ENCODE measurements at regions not wholly inside any gene's neighbourhood (a gene's known extent, or its start where the extent isn't known, plus 50 kb on each side); places are given as distances from the start of the nearest gene placed in this dataset.
"Not testable (repeated sequence)": the region's sequence is repeated elsewhere in the genome, so short reads cannot be mapped to it uniquely, and the experiment has no call there.

DNA sequence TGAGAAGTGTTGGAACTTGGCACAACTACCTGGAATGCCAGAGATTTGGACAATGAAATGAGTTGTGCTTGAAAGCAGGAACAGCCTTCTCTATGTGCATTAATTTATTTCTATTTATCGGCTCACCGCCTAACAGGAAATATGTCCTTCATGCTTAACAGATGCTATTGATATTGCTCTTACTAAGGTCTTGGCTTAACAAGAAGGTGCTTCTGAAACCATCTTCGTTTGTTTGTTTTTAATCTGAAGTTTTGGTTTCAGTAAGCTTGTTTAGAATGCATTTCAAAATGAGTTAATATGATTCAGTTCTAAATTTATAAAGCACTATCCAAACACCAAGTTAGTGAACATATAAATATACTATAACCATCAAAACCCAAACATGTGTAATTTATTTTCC lies 898.3 kb upstream of the B3GALT2 start:
- DNase-seq = no peak

DNA sequence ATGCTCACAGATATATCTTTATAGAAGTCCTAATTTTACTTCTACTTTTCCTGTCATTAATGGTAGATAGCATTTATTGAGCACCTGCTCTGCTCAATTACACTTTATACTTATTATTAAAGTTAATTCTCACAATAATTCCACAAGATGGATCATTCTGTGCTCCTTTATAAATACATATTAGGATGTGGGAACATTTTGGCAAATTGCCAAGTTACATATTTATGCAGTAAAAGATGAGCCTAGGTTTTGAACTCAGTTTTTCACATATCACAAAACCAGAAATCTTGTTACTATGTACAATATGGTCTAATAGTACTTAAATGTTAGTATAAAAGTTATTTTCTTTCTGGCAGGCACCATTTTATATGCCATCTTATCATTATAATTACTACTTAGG lies 895.0 kb upstream of the B3GALT2 start:
- no peak for DNase-seq

DNA sequence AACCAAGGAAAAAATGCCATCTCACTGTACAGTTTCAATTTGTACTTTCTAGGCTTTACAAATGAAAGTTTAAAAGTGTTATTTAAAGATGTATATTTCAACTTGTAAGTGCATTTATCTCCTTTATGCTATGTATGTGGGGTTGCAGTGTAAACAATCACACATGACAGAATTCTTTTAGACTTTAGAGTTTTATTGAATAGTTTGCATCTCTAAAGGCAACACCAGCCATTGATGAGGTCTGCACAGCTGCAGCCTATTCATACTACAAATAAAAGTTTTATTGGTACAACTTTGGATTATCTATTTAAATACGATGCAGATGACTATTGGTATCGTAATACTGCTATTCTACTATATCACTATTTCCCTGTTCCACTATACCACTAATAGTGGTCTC lies 894.4 kb upstream of the B3GALT2 start:
- DNase-seq = no peak

- no peak for DNase-seq
Measured at GRCh38 chr1:194078765-194079164, 892.4 kb upstream of the B3GALT2 start.

DNA sequence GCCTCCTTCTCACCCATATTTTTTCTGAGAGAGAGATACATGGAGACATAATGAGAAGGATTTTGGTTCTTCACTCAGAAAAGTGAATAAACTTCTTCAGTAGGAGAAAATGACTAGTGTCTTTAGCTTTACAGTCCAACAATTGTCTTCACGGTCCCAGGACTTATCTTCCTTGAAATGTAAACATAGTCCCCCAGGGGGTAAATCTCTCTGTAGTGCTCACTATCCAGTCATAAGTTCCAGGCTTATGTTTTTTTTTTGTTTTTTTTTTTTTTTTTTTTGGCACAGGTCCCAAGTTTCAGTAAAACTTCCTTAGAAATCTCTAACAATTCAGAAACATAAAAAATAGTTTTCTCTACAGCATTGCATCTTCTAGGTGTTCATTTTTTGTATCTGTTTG lies 890.2 kb upstream of the B3GALT2 start:
- DNase-seq = no peak

GRCh38 chr1:194073833-194074232 lies 887.4 kb upstream of the B3GALT2 start:
- no peak for DNase-seq

GRCh38 chr1:194071205-194071604 lies 884.8 kb upstream of the B3GALT2 start:
- no peak for DNase-seq

GRCh38 chr1:194069831-194070218 lies 883.4 kb upstream of the B3GALT2 start:
- DNase-seq = no peak

DNA sequence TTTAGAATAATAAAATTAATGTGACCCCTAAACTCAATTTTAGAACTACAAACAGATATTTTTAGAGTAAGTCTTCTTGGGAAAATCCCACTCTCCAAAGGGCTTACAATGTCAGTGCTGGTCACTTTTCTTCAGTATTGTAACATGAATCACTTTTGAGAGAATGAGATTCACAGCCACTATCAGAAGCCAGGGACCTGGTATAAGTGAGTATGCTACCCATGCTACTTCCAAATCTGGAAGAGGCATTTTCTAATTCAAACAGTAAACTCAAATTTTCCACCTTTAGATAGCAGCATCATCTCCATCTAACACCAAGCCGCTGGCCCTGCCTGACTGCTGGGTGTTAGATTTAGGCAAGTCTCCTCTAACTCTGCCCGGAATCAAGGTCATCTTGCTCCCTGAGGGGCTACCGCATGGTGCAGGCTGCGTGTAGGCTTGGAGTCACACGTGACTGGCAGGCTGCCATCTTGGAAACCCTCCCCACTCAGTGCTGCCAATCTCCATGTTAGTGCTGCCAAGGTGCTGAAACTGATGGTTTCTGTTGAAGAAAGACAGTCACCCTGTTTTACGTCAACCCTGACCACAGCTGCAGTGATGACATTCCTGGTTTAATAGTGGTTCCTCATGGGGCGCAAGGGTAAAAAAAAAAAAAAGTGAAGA lies 882.9 kb upstream of the B3GALT2 start:
- DNase-seq = no peak

GRCh38 chr1:194068446-194069167 lies 882.2 kb upstream of the B3GALT2 start:
- DNase-seq = no peak

GRCh38 chr1:194067772-194068171 lies 881.4 kb upstream of the B3GALT2 start:
- DNase-seq = no peak

DNA sequence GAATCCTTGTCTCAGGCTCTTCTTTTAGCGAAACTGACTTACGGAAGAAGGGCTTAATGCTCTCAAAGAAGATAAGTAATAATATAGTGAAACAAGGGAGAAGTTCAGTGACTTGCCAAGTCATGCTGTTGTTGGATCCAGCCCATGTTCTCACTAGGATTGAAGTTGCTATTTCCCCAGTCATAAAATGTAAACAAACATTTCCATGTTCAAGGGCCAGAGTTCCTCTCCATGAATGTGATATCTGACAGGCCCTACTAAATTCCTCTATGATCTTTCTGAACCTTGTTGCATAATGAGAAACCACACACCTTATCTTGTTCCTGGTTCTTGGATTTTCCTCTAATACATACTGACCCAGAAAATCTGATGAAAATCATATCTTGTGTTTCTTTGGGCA lies 876.5 kb upstream of the B3GALT2 start:
- no peak for DNase-seq

DNA sequence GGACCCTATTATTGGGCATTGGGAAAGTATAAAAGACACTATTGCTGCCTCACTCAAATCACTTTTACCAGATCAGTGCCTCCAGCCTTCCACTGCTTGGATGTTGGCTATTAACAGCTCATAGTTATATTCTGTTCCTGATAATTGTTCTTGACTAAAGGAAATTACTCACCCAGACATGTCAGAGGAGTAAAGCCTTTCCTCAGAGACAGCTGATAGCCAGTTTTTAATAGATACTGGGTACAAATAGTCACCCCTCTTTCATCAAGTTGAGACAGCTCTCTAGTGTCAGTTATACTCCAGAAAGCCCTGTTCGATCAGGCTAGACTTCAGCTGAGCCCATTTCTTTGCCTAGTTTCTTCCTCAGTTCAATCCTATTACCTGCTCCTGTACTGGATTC lies 876.1 kb upstream of the B3GALT2 start:
- no peak for DNase-seq

GRCh38 chr1:194060481-194060880 lies 874.1 kb upstream of the B3GALT2 start:
- no peak for DNase-seq

GRCh38 chr1:194058268-194058667 lies 871.9 kb upstream of the B3GALT2 start:
- DNase-seq = not testable (repeated sequence)

DNA sequence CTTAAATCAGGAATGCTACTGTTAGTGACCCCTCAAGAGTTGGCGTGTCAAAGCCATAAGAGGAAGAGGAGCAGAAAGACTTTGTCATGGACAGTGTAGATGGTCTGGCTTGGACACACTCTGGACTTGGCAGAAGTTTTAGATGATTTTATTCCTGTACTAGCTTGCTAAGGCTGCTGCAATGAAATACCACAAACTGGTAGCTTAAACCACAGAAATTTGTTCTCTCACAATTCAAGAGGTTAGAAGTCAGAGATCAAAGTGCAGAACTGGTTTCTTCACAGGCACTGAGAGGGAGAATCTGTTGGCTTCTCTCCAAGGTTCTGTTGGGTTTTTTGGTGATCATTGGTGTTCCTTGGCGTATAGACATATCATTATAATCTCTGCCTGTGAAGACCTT lies 869.8 kb upstream of the B3GALT2 start:
- DNase-seq = no peak

DNA sequence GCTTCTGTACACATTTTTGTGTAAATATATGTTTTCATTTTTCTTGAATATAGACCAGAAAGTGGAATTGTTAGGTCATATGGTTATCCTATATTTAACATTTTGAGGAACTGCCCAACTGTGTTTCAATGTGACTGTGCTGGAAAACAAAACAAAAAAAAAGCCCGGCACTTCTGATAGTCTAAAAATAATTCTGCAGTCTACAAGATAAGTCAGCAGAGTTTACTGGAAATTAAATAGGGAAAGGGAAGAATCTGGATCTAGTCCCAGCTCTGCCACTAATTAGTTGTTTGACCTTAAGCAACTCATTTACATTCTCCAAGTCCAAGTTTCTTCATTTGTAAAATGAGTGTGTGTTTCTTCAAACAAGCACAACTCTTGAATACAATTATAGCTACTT lies 869.1 kb upstream of the B3GALT2 start:
- no peak for DNase-seq

- no peak for DNase-seq
Measured at GRCh38 chr1:194052514-194053338, 866.3 kb upstream of the B3GALT2 start.

DNA sequence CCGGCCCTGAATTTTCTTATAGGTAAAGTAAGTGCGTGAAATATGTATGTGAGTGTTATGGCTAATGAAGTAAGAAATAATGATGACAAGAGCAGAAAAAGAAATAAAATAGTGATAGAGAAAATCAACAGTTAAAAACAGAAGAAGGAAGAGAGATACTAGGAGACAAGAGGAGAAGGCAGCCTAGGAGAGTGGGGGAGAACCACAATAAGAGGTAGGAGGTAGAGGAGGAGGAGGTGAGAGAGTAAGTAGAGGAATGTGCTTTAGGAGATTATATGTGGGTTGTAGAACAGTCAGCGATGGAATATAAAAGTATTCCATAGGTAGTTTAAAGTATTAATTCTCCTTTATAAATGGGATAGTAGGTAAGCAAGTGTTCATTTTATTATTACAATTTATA lies 861.5 kb upstream of the B3GALT2 start:
- DNase-seq = no peak

DNA sequence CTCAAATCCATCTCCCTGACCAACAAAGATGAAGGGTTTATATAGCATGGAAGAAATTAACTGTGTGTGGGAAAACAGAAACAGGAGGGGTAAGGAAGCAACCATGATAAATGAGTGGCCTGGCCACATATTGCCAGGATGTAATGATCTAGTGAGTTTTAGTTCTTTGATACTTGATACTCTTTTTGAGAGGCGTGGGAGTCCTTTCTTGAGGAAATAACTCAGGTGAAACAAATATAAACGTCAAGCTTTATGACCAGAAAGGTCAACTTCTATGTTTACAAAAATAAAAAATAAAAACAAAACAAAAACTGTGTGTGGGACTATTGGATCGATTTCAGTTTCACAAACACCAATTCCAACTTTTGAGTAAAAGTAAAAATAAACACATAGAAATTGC lies 860.8 kb upstream of the B3GALT2 start:
- DNase-seq = no peak

GRCh38 chr1:194045416-194045815 lies 859.0 kb upstream of the B3GALT2 start:
- no peak for DNase-seq

- no peak for DNase-seq
Measured at GRCh38 chr1:194044892-194045291, 858.5 kb upstream of the B3GALT2 start.

DNA sequence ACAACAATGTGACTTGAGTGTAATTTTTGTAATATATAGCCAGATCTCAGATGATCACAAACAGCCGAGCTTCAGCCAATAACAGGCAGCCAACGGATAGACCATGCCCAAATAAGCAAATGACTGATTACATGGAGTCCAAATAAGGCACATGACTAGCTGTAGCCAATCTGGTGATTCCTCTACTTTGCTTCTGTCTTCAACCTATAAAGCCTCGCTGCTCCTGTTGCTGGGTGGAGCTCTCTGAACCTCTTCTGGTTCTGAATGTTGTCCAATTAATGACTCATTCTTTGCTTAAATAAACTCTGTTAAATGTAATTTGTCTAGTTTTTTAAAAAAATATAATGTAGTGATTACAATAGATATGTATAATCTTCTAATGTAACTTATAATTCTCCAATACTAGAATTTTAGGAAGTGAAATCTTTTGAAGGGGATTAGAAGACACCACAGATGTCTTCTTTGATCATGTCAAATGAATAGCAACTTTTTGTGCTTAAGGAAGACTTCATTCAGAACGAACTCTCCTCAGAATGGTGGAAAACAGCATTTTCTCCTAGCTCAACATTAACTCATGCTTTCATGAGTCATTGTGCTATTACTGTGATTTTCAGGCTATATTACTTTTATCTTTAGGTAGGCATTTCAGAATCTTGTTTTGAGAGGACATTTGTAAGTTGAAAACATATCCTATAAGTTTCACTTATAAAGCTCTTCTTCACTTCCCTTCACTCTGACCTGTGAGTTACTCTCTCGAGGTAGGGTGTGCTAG lies 857.8 kb upstream of the B3GALT2 start:
- DNase-seq = no peak
